SJCRH30 (cell line): ENCODE measurements at regions not wholly inside any gene's neighbourhood (a gene's known extent, or its start where the extent isn't known, plus 50 kb on each side); places are given as distances from the start of the nearest gene placed in this dataset.

Experiments
- DNase-seq, 2 experiments: peaks; one replicate each; pipeline ENCODE4 v3.0.0-alpha.2; 2015 to 2020
- H3K27ac ChIP-seq: fragments of 250-450 bp; sonication (Bioruptor Pico); 2 replicates; pipeline ENCODE4 v1.5.1; 2020; ENCODE audit warnings: mild to moderate bottlenecking, moderate library complexity
- H3K27me3 ChIP-seq: fragments of 250-450 bp; sonication (Bioruptor Pico); 2 replicates; pipeline ENCODE4 v1.5.1; 2020; ENCODE audit warnings: mild to moderate bottlenecking, moderate library complexity
- H3K36me3 ChIP-seq: fragments of 250-450 bp; sonication (Bioruptor Pico); 2 replicates; pipeline ENCODE4 v1.5.1; 2020; ENCODE audit warnings: mild to moderate bottlenecking, moderate library complexity
- H3K4me1 ChIP-seq: fragments of 250-450 bp; sonication (Bioruptor Pico); 2 replicates; pipeline ENCODE4 v1.5.1; 2020; ENCODE audit warnings: mild to moderate bottlenecking, moderate library complexity
- H3K4me3 ChIP-seq: fragments of 250-450 bp; sonication (Bioruptor Pico); 2 replicates; pipeline ENCODE4 v1.5.1; 2020; ENCODE audit warnings: mild to moderate bottlenecking, moderate library complexity
- H3K9me3 ChIP-seq: fragments of 250-450 bp; sonication (Bioruptor Pico); replicated peaks from 2 replicates; pipeline ENCODE4 v1.5.1; 2020; ENCODE audit warnings: mild to moderate bottlenecking, moderate library complexity

DNA sequence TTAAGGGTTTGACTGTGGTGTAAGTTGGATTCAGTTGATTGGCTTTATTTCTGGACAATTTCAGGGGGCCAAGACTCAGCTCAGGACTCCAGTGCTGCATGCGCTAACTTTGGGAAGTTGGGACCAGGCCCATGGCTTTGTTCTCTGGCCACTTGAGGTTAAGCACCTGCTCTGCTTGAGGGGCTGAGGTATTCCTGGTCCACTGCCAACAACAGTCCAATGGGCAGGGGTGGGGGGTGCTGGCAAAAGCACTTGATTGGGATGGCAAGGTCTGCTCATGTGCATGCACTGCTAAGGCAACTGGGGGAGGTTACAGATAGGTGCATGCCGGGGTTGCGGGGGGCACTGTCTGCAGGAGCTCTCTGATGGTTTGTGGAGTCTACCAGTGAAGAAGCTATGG, 52.6 kb upstream of the ASB17 start:
- Histone ChIP-seq H3K9me3 (no peaks in the 10 kb centered on the region), H3K4me3 (no peak overlapping the region), H3K36me3 (no peaks in the 10 kb centered on the region), H3K27me3 (no peaks in the 10 kb centered on the region), H3K4me1 (peaks cover under 1% of the 10 kb centered on the region; the same call in 1 of the 2 replicates), H3K27ac (no peak overlapping the region)
- no peak for DNase-seq

DNA sequence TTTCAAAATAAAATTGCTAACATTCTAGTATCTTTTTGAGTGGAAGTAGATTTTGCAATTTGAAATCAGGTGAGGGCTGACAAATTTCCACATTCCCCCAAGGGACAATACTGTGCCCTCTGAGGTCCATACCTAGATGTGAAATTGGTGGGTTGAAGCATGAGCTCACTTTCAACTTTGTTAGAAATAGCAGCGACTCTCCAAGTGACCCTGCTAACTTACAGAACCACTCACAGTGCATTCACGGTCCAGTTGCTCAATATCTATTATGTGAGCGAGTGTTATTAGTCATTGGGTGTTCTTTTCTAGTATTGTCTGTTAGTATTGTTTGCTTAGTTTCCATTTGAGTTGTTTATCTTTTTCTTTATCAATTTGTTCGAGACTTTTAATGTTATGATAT, 53.6 kb upstream of the ASB17 start:
- Histone ChIP-seq H3K9me3 (no peaks in the 10 kb centered on the region), H3K36me3 (no peaks in the 10 kb centered on the region), H3K27me3 (no peaks in the 10 kb centered on the region), H3K4me3 (no peak overlapping the region), H3K4me1 (peaks cover 6% of the 10 kb centered on the region), H3K27ac (no peak overlapping the region)
- no peak for DNase-seq

GRCh38 chr1:75986478-75986877, 54.3 kb upstream of the ASB17 start:
- DNase-seq: no peak
- no peak overlapping the region for H3K27ac ChIP-seq
- H3K9me3 ChIP-seq: no peaks in the 10 kb centered on the region
- H3K4me3 ChIP-seq: no peak overlapping the region
- no peaks in the 10 kb centered on the region for H3K36me3 ChIP-seq
- H3K27me3 ChIP-seq: no peaks in the 10 kb centered on the region
- H3K4me1 ChIP-seq: peaks cover 6% of the 10 kb centered on the region

GRCh38 chr1:75989121-75989520, 56.9 kb upstream of the ASB17 start:
- Histone ChIP-seq H3K4me3 (no peak overlapping the region), H3K27ac (no peak overlapping the region), H3K27me3 (no peaks in the 10 kb centered on the region), H3K36me3 (no peaks in the 10 kb centered on the region), H3K4me1 (peaks cover 8% of the 10 kb centered on the region), H3K9me3 (no peaks in the 10 kb centered on the region)
- no peak for DNase-seq

- H3K4me3 ChIP-seq: no peak overlapping the region
- H3K27me3 ChIP-seq: no peaks in the 10 kb centered on the region
- H3K36me3 ChIP-seq: no peaks in the 10 kb centered on the region
- H3K4me1 ChIP-seq: peaks cover 8% of the 10 kb centered on the region
- H3K27ac ChIP-seq: no peak overlapping the region
- DNase-seq: no peak
- H3K9me3 ChIP-seq: no peaks in the 10 kb centered on the region
Observed at GRCh38 chr1:75990686-75991085, 58.5 kb upstream of the ASB17 start.

DNA sequence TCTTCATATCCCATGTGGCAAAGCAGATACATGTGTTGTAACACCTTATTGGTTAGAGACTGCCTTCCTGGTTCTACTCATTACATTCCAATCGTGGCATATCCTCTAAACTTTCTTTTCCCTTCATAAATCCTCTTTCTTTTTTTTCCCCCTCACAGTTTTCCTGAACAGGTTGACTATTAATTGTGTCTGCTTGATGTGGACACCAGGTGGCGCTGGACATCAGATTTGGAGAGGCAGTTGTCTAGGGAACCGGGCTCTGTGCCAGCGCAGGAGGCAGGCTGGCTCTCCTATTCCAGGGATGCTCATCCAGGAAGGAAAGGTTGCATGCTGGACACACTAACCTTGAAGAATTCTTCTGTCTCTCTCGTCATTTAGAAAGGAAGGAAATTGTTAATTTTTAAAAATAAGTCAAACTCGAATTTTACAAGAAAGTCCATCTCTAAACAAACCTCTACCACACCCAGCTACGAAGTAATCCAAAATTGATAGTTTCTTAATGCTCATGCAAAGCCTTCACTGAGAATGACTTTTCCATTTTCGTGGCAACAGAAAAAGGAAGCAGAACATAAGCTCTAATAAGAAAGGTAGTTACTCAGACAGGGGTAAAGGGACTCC, 59.4 kb upstream of the ASB17 start:
- Histone ChIP-seq H3K4me1 (peaks cover 8% of the 10 kb centered on the region), H3K9me3 (no peaks in the 10 kb centered on the region), H3K4me3 (no peak overlapping the region), H3K36me3 (no peaks in the 10 kb centered on the region), H3K27ac (no peak overlapping the region), H3K27me3 (no peaks in the 10 kb centered on the region)
- peak; percentile 89 to 94 for DNase-seq

DNA sequence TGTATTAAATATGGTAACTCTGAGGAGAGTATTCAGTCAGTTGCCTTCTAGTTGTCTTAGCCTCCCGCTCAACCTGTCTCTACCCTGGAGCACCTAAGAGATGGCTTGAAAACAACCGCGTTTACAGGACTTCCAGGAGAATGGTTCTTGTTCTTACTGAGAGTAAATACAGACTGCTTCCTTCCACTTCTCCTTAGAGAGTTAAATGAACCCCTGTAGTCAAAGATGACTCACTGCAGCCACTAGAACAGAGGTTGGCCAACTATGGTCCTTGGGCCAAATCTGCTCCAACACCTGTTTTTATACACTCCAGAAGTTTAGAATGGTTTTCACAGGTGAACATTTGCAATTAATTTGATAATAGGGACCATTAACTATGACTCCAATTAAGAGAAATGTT, 60.1 kb upstream of the ASB17 start:
- H3K36me3 ChIP-seq: no peaks in the 10 kb centered on the region
- DNase-seq: peak in 1 of 2 experiments; percentile 14
- no peaks in the 10 kb centered on the region for H3K27me3 ChIP-seq
- no peaks in the 10 kb centered on the region for H3K9me3 ChIP-seq
- H3K4me1 ChIP-seq: peaks cover 8% of the 10 kb centered on the region
- H3K27ac ChIP-seq: no peak overlapping the region
- no peak overlapping the region for H3K4me3 ChIP-seq

DNA sequence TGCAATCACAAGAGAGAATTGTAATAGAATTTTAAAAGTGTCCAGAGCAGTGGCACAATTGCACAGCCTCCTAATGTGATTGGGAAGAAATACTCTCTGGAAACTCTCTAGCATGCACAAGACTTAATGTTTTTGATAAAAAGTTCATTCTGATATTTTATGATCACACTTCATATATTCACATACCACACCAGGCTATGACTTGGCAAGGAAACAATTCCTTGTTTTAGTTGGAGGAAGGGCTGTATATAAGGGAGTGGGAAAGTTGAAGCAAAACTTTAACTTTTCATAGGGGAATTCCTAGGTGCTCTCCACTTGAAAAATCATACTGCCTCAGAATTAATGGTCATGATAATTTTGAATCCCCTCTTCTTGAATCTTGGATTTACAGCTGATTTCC, 61.5 kb upstream of the ASB17 start:
- Histone ChIP-seq H3K4me3 (no peak overlapping the region), H3K4me1 (peaks cover 8% of the 10 kb centered on the region), H3K27me3 (no peaks in the 10 kb centered on the region), H3K27ac (no peak overlapping the region), H3K9me3 (no peaks in the 10 kb centered on the region), H3K36me3 (no peaks in the 10 kb centered on the region)
- DNase-seq: no peak

- no peaks in the 10 kb centered on the region for H3K36me3 ChIP-seq
- H3K27ac ChIP-seq: no peak overlapping the region
- H3K4me3 ChIP-seq: no peak overlapping the region
- H3K4me1 ChIP-seq: peaks cover 2% of the 10 kb centered on the region; the same call in 1 of the 2 replicates
- no peaks in the 10 kb centered on the region for H3K9me3 ChIP-seq
- no peak for DNase-seq
- no peaks in the 10 kb centered on the region for H3K27me3 ChIP-seq
Observed at GRCh38 chr1:75996196-75996595, 64.0 kb upstream of the ASB17 start.

DNA sequence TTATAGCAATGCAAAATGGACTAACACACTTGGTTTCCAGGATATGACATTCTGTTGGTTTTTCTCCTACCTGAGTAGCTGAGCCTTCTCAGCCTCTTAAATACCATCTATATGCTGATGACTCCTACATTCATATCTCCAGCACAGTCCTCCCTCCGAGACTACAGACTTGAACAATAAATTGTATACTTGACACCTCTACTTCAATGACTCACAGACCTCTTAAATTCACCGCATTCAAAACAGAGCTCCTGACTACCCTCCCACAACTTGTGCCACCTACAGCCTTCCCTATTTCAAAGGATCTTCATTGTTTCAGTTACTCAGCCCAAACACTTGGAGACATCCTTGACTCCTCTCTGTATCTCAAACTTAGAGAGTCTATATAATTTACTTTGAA, 66.8 kb upstream of the ASB17 start:
- Histone ChIP-seq H3K36me3 (no peaks in the 10 kb centered on the region), H3K27me3 (no peaks in the 10 kb centered on the region), H3K27ac (no peak overlapping the region), H3K4me3 (no peak overlapping the region), H3K9me3 (no peaks in the 10 kb centered on the region), H3K4me1 (no peaks in the 10 kb centered on the region)
- no peak for DNase-seq

DNA sequence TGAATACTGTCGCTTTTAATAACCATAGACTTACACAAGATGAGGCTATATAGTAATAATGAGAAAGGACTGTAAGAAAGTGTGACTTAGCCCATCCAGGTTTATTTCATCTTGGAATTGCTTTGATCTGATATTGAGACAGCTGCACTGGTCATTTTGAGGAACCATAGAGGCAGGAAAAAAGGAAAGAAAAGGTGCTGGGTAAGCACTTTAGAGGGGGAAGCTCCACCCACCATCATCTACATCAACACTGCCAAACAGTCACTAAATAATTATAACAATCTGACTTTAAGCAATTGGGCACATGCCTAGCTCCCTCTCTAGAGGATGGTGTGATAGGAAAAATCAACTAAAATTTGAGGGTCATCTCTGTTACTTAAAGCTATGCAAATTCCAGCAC, 70.6 kb upstream of the ST6GALNAC3 start:
- no peak for DNase-seq
- Histone ChIP-seq H3K27ac (no peak overlapping the region), H3K4me3 (no peak overlapping the region), H3K27me3 (no peaks in the 10 kb centered on the region), H3K36me3 (no peaks in the 10 kb centered on the region), H3K9me3 (no peaks in the 10 kb centered on the region), H3K4me1 (peaks cover 8% of the 10 kb centered on the region; the same call in 1 of the 2 replicates)

DNA sequence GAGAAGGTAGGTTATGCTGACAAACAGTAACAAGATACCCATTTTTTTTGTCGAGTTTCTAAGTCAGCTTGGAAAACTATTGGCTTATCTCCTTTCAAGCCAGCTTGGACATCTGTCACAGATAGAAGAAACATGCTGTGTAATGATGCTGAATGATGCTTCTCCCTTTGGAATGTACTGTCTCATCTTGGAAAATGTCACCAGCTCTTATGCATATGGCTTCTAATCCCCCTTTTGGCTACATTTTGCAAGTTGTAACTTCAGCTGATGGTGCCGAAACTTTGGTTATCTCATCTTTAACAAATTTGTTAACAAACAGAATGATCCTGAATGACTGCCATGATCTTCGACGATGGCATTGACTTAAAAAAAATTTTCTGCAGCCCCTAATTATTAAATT, 68.8 kb upstream of the ST6GALNAC3 start:
- no peak for DNase-seq
- Histone ChIP-seq H3K27ac (no peak overlapping the region), H3K4me3 (no peak overlapping the region), H3K36me3 (no peaks in the 10 kb centered on the region), H3K4me1 (peaks cover 8% of the 10 kb centered on the region; the same call in 1 of the 2 replicates), H3K27me3 (no peaks in the 10 kb centered on the region), H3K9me3 (no peaks in the 10 kb centered on the region)

DNA sequence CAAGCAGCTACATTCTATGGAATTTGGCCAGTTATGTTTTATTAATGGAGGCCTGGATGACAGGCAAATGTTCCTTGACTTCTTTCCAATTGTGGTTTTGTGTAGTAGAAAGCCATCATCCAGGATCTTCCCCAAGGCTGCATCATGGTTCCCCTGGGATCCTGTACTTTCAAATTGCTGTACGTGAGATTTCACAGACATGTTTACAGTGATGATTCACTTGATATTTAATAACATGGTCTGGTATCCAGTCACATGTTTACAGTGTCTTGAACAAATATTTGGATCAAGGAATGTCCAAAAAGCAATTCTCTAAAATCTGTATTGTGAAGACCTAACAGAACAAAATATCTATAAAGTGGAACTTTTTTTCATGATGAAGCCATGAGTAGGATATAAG, 68.3 kb upstream of the ST6GALNAC3 start:
- no peaks in the 10 kb centered on the region for H3K27me3 ChIP-seq
- no peaks in the 10 kb centered on the region for H3K36me3 ChIP-seq
- DNase-seq: peak; percentile 9 to 34
- no peaks in the 10 kb centered on the region for H3K9me3 ChIP-seq
- no peak overlapping the region for H3K4me3 ChIP-seq
- H3K4me1 ChIP-seq: peaks cover 8% of the 10 kb centered on the region; the same call in 1 of the 2 replicates
- no peak overlapping the region for H3K27ac ChIP-seq

DNA sequence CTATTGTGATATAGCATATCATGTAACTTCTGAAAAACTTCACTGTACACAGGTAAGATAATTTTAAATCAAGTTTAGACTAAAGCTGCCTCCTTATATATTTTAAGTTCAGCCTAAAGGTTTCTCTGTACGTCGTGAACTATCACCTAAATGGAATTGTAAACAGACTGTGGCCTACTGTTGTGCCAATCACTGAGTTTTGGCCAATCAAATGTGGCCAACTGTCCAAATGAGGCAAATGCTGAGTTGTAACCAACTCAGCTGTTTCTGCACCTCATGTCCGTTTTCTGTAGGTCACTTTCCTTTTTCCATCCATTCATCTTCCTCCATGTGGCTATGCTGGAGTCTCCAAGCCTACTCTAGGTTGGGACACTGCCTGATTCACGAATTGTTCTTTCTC, 63.7 kb upstream of the ST6GALNAC3 start:
- Histone ChIP-seq H3K9me3 (no peaks in the 10 kb centered on the region), H3K27me3 (no peaks in the 10 kb centered on the region), H3K27ac (no peak overlapping the region), H3K4me1 (peaks cover 5% of the 10 kb centered on the region; the same call in 1 of the 2 replicates), H3K4me3 (no peak overlapping the region), H3K36me3 (no peaks in the 10 kb centered on the region)
- no peak for DNase-seq

GRCh38 chr1:76012341-76013205, 62.0 kb upstream of the ST6GALNAC3 start:
- Histone ChIP-seq H3K36me3 (no peaks in the 10 kb centered on the region), H3K9me3 (no peaks in the 10 kb centered on the region), H3K4me1 (no peaks in the 10 kb centered on the region), H3K27ac (no peak overlapping the region), H3K4me3 (no peak overlapping the region), H3K27me3 (no peaks in the 10 kb centered on the region)
- DNase-seq: no peak

- Histone ChIP-seq H3K27me3 (no peaks in the 10 kb centered on the region), H3K4me3 (no peak overlapping the region), H3K27ac (no peak overlapping the region), H3K9me3 (no peaks in the 10 kb centered on the region), H3K4me1 (no peaks in the 10 kb centered on the region), H3K36me3 (no peaks in the 10 kb centered on the region)
- DNase-seq: no peak
Observed at GRCh38 chr1:76013206-76013581, 61.4 kb upstream of the ST6GALNAC3 start.
